HUES48 (cell line): ENCODE measurements at regions not wholly inside any gene's neighbourhood (a gene's known extent, or its start where the extent isn't known, plus 50 kb on each side); places are given as distances from the start of the nearest gene placed in this dataset.

Experiments used
- H3K27ac ChIP-seq: one replicate; pipeline ENCODE4 v1.7.0; 2013; ENCODE audit warnings: low read depth, low read length, inconsistent platforms
- H3K27me3 ChIP-seq: 2 replicates; pipeline ENCODE4 v1.6.1; 2013; ENCODE audit warnings: mild to moderate bottlenecking, low read length; ENCODE audit not compliant: control insufficient read depth, insufficient read depth
- H3K36me3 ChIP-seq: 2 replicates; pipeline ENCODE4 v1.6.1; 2013; ENCODE audit warnings: low read length; ENCODE audit not compliant: control insufficient read depth, insufficient read depth
- H3K4me1 ChIP-seq: 2 replicates; pipeline ENCODE4 v1.6.1; 2013; ENCODE audit warnings: mild to moderate bottlenecking, low read length; ENCODE audit not compliant: control insufficient read depth, insufficient read depth
- H3K4me3 ChIP-seq: 2 replicates; pipeline ENCODE4 v1.5.1; 2013; ENCODE audit warnings: mild to moderate bottlenecking, low read depth, low read length
- H3K9ac ChIP-seq: 2 replicates; pipeline ENCODE4 v1.6.1; 2013; ENCODE audit warnings: mild to moderate bottlenecking, low read depth, low read length, moderate library complexity
- H3K9me3 ChIP-seq: 2 replicates; pipeline ENCODE4 v1.6.1; 2013; ENCODE audit warnings: low read length; ENCODE audit not compliant: control insufficient read depth, insufficient read depth

DNA sequence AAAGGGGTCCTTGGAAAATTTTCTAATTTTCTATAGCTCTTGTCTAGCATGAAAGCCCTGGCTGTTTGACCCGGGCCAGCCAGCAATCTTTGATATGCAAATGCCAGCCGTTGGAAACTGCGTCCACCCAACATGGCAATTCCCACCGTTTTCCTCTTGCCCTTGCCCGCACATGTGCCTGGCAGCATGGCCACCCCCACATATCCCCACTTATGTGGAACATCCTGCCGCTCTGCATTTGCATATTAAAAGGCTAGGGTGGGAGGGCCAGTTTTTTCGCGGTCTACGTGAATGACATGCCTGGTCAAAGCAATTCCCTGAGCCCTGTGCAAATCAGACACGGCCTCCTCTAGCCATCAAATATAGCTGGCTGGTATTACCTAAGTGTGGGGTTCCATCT, 110.3 kb upstream of the TDRD3 start:
- H3K27me3 ChIP-seq, result no peaks in the 10 kb centered on the region
- H3K4me1 ChIP-seq, result no peaks in the 10 kb centered on the region
- H3K27ac ChIP-seq, result no peak overlapping the region
- H3K9me3 ChIP-seq, result no peaks in the 10 kb centered on the region
- no peak overlapping the region for H3K4me3 ChIP-seq
- H3K36me3 ChIP-seq, result no peaks in the 10 kb centered on the region
- no peak overlapping the region for H3K9ac ChIP-seq

GRCh38 chr13:60288569-60288968, 108.5 kb upstream of the TDRD3 start:
- Histone ChIP-seq H3K9ac (no peak overlapping the region), H3K9me3 (no peaks in the 10 kb centered on the region), H3K36me3 (no peaks in the 10 kb centered on the region), H3K27ac (no peak overlapping the region), H3K4me3 (no peak overlapping the region), H3K4me1 (no peaks in the 10 kb centered on the region), H3K27me3 (no peaks in the 10 kb centered on the region)

GRCh38 chr13:60303166-60303565, 93.9 kb upstream of the TDRD3 start:
- no peaks in the 10 kb centered on the region for H3K27me3 ChIP-seq
- no peaks in the 10 kb centered on the region for H3K4me1 ChIP-seq
- no peak overlapping the region for H3K27ac ChIP-seq
- H3K9ac ChIP-seq, result no peak overlapping the region
- H3K4me3 ChIP-seq, result no peak overlapping the region
- H3K36me3 ChIP-seq, result no peaks in the 10 kb centered on the region
- H3K9me3 ChIP-seq, result no peaks in the 10 kb centered on the region

GRCh38 chr13:60311527-60311926, 85.5 kb upstream of the TDRD3 start:
- H3K4me1 ChIP-seq, result no peaks in the 10 kb centered on the region
- H3K4me3 ChIP-seq, result no peak overlapping the region
- no peak overlapping the region for H3K27ac ChIP-seq
- H3K27me3 ChIP-seq, result no peaks in the 10 kb centered on the region
- H3K36me3 ChIP-seq, result no peaks in the 10 kb centered on the region
- H3K9me3 ChIP-seq, result no peaks in the 10 kb centered on the region
- no peak overlapping the region for H3K9ac ChIP-seq

DNA sequence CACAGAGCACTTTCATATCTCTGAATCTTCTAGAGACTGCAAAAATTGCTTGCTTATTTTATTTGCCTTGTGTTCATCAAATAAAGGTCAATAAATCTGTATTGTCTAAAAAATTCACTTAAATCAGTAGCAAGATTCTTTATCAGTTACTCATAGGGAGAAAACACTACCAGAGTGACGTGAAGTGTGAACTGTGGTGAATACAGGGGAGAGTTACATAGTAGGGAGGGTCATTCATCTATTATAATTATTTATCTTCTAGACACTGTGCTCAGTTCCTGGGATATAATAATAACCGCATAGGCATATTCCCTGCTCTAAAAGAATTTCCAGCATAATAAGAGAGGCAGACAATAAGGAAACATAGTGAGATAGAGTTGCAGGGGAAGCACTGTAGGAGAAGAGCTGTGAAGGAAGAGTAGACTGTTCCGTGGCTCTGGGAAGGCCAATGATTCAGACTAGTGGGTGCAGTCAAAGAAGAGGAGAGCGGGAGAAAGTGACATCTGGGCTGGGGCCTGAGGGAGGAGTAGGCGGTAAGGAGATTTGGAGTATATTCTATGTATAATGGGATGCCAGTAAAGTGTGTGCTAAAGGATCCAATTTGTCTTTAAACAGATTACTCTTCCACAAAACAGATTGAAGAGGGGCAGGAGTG, 84.0 kb upstream of the TDRD3 start:
- Histone ChIP-seq H3K4me1 (no peaks in the 10 kb centered on the region), H3K36me3 (no peaks in the 10 kb centered on the region), H3K27me3 (no peaks in the 10 kb centered on the region), H3K4me3 (no peak overlapping the region), H3K9me3 (no peaks in the 10 kb centered on the region), H3K27ac (no peak overlapping the region), H3K9ac (no peak overlapping the region)

DNA sequence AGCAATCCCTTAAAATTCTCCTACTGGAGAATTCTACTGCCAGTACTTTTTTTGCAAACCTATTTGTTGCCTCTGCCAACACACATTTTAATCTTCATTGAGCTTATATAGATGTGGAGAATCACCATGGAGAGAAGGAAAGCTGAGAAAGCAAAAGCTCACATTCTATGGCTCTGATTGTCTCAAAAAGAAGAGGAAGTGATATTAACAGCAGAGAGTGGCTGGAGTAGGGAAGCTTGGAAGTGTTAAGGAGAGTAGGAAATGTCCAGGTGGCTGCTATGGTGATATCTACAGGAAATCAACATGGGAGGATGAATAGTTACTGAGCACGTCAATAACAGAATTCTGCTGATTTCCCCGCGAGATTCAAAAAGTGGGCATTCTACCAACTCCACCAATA, 78.8 kb upstream of the TDRD3 start:
- Histone ChIP-seq H3K4me1 (no peaks in the 10 kb centered on the region), H3K27ac (no peak overlapping the region), H3K9me3 (no peaks in the 10 kb centered on the region), H3K9ac (no peak overlapping the region), H3K4me3 (no peak overlapping the region), H3K36me3 (no peaks in the 10 kb centered on the region), H3K27me3 (no peaks in the 10 kb centered on the region)

DNA sequence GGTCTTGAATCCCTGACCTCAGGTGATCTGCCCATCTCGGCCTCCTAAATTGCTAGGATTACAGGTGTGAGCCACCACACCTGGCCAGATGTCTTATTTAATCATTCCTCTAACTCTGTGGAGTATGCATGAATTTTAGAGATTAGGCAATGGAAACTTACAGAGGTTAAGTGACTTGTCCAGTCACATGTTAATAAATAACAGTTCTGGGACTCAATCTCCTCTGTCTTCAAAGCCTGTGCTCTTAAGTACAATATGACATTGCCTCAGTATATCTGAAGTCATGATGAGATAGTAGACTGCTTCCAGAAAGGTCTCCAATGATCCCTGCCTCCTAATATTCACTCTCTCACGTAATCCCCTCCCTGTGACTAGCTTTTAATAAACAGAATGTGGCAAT, 72.9 kb upstream of the TDRD3 start:
- no peak overlapping the region for H3K9ac ChIP-seq
- no peaks in the 10 kb centered on the region for H3K9me3 ChIP-seq
- no peaks in the 10 kb centered on the region for H3K27me3 ChIP-seq
- H3K4me1 ChIP-seq, result no peaks in the 10 kb centered on the region
- H3K36me3 ChIP-seq, result no peaks in the 10 kb centered on the region
- H3K27ac ChIP-seq, result no peak overlapping the region
- no peak overlapping the region for H3K4me3 ChIP-seq

- no peaks in the 10 kb centered on the region for H3K27me3 ChIP-seq
Measured at GRCh38 chr13:60326273-60326672, 70.7 kb upstream of the TDRD3 start.

DNA sequence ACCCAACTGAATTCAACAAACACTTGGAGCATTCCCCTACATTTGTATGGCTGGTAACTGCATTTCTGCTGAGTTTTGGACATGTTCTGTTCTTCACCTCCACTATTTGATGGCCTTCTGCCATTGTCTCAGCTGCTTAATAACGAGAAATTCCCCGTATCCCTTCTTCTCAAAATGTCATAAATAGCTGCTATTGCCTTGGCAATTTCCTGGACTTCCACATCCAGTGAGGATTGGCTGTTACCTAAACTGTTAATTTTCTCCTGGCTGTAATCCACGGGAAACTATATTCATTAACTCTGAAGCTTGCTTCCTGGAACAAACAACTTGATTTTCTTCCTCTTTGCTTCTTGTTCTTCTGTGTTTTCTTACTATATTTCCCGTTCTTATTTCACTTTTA, 69.5 kb upstream of the TDRD3 start:
- H3K4me3 ChIP-seq, result no peak overlapping the region
- H3K4me1 ChIP-seq, result no peaks in the 10 kb centered on the region
- no peaks in the 10 kb centered on the region for H3K36me3 ChIP-seq
- no peaks in the 10 kb centered on the region for H3K9me3 ChIP-seq
- no peak overlapping the region for H3K9ac ChIP-seq
- H3K27me3 ChIP-seq, result no peaks in the 10 kb centered on the region
- no peak overlapping the region for H3K27ac ChIP-seq

More at GRCh38 chr13:60326273-60326672, 70.7 kb upstream of the TDRD3 start:
- Histone ChIP-seq H3K9ac (no peak overlapping the region), H3K27ac (no peak overlapping the region), H3K4me1 (no peaks in the 10 kb centered on the region), H3K36me3 (no peaks in the 10 kb centered on the region), H3K9me3 (no peaks in the 10 kb centered on the region), H3K4me3 (no peak overlapping the region)

GRCh38 chr13:60328073-60328472, 68.9 kb upstream of the TDRD3 start:
- no peak overlapping the region for H3K9ac ChIP-seq
- no peak overlapping the region for H3K27ac ChIP-seq
- H3K27me3 ChIP-seq, result no peaks in the 10 kb centered on the region

DNA sequence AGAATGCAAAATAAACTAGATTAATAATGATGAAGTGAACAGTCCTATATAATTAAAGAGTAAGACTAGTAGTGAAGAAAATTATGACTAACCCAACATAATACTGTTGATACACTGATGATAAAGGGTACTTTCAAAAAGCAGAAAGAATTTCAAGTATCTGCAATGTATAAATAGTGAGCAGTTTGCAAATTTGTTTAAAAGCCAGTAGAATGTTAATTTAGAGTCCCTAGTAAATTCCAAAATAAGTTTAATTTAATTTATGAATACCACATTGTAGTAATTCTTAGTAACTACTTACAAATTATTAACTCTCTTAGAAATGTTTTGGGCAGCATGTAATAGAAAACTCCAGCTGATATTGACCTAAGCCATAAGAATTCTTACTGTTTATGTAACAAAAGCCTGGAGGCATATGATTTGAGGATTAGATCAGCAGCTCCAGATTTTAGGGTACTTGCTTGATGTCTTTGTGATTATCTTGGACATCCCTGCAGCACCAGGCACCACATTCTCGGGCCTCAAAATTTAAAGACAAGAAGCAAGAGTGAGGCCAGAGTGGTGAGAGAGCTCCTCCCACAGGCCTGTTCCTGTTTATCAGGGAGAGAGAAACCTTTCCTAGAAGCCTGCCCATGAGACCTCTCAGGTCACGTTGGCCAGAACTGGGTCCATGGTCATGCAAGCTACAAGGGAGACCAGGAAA, 67.6 kb upstream of the TDRD3 start:
- Histone ChIP-seq H3K36me3 (no peaks in the 10 kb centered on the region), H3K4me1 (no peaks in the 10 kb centered on the region), H3K9ac (no peak overlapping the region), H3K27me3 (no peaks in the 10 kb centered on the region), H3K4me3 (no peak overlapping the region), H3K27ac (no peak overlapping the region), H3K9me3 (no peaks in the 10 kb centered on the region)

More at GRCh38 chr13:60328073-60328472, 68.9 kb upstream of the TDRD3 start:
- H3K4me1 ChIP-seq, result no peaks in the 10 kb centered on the region
- no peaks in the 10 kb centered on the region for H3K9me3 ChIP-seq
- no peak overlapping the region for H3K4me3 ChIP-seq
- H3K36me3 ChIP-seq, result no peaks in the 10 kb centered on the region
